HCT116 (cell line): ENCODE measurements at regions not wholly inside any gene's neighbourhood (a gene's known extent, or its start where the extent isn't known, plus 50 kb on each side); places are given as distances from the start of the nearest gene placed in this dataset.

ENCODE experiments used
- ATAC-seq: fragments of 200-7000 bp; cut with Tn5 transposase; 2 replicates; pipeline ENCODE4 v1.9.1; 2020; ENCODE audit warnings: mild to moderate bottlenecking, moderate library complexity
- BruUV-seq: library from RNA; stranded (reverse); fragments of 400-500 nt; replicated peaks from 2 replicates; lab custom pipeline; 2021; lab: Mats Ljungman, UMichigan
- CTCF ChIA-PET: fragments of 300-600 bp; sonication (Branson Sonifier 250); formaldehyde crosslinking; loops from one replicate; lab custom pipeline; 2021; ENCODE audit warnings: antibody characterized with exemption; lab: Charles Lee
- POLR2A ChIA-PET: fragments of 300-600, 350-600 bp; sonication (Branson Sonifier 250); formaldehyde crosslinking; loops from one replicate; lab custom pipeline; 2021; ENCODE audit warnings: antibody characterized with exemption; lab: Charles Lee
- RAD21 ChIA-PET, 2 experiments: fragments of 300-600 bp; sonication (Branson Sonifier 250); formaldehyde crosslinking; loops; one replicate each; lab custom pipeline; 2023; ENCODE audit warnings: low total read pairs in 2 of 2; ENCODE audit not compliant: uncharacterized antibody in 2 of 2, unreplicated experiment in 2 of 2, low non-redundant PET in 1 of 2; lab: Charles Lee
- DNase-seq: peaks from one replicate; pipeline ENCODE4 v3.0.0-alpha.2; 2010; ENCODE audit warnings: low read depth, low spot score
- H2AFZ ChIP-seq: fragments of 200-600 bp; shearing (Covaris generic), sonication (generic); 2 replicates; pipeline ENCODE4 v1.6.1; 2017; ENCODE audit warnings: low read depth, mixed run types, mixed read lengths, antibody characterized with exemption, low read length; ENCODE audit not compliant: poor library complexity, severe bottlenecking
- H3K27ac ChIP-seq: 2 replicates; pipeline ENCODE4 v1.5.1; 2012; ENCODE audit warnings: low read depth, low read length
- H3K27me3 ChIP-seq: fragments of 200-600 bp; sonication (generic); 2 replicates; pipeline ENCODE4 v1.6.1; 2016; ENCODE audit warnings: mixed run types, low read length, mixed read lengths; ENCODE audit not compliant: insufficient read depth
- H3K36me3 ChIP-seq, 2 experiments: fragments of 200-500 bp in 1 of 2; fragments of 200-600 bp in 1 of 2; sonication (Bioruptor generic) in 1 of 2; sonication (generic) in 1 of 2; 2 replicates each; pipeline versions ENCODE4 v1.5.1 to v1.6.1; 2014 to 2016; ENCODE audit warnings: low read length in 2 of 2, inconsistent platforms in 1 of 2, mixed read lengths in 1 of 2, mixed run types in 1 of 2; ENCODE audit not compliant: insufficient read depth in 2 of 2, control insufficient read depth in 1 of 2
- H3K4me1 ChIP-seq, 2 experiments: fragments of 200-600 bp in 1 of 2; sonication (generic) in 1 of 2; 2 replicates each; pipeline versions ENCODE4 v1.5.1 to v1.6.1; 2012 to 2017; ENCODE audit warnings: low read length in 2 of 2, inconsistent platforms in 1 of 2, mild to moderate bottlenecking in 1 of 2, mixed read lengths in 1 of 2, mixed run types in 1 of 2, moderate library complexity in 1 of 2; ENCODE audit not compliant: insufficient read depth in 2 of 2, control insufficient read depth in 1 of 2
- H3K4me2 ChIP-seq: fragments of 200-600 bp; sonication (generic); 2 replicates; pipeline ENCODE4 v1.6.1; 2017; ENCODE audit warnings: mixed run types, low read length, mixed read lengths
- H3K4me3 ChIP-seq, 2 experiments: fragments of 200-600 bp in 1 of 2; sonication (generic) in 1 of 2; replicated peaks in 1 of 2; 2 replicates each; pipeline ENCODE4 v1.5.1; 2011 to 2016; ENCODE audit warnings: low read length in 2 of 2, control low read depth in 1 of 2, low read depth in 1 of 2, mild to moderate bottlenecking in 1 of 2, mixed read lengths in 1 of 2, mixed run types in 1 of 2
- H3K79me2 ChIP-seq: fragments of 200-600 bp; sonication (generic); 2 replicates; pipeline ENCODE4 v1.6.1; 2017; ENCODE audit warnings: mild to moderate bottlenecking, mixed run types, low read length, moderate library complexity, mixed read lengths; ENCODE audit not compliant: insufficient read depth
- H3K9ac ChIP-seq: fragments of 200-600 bp; sonication (generic); 2 replicates; pipeline ENCODE4 v1.6.1; 2016; ENCODE audit warnings: low read length, mixed read lengths
- H3K9me2 ChIP-seq: fragments of 200-600 bp; sonication (generic), shearing (Covaris generic); 2 replicates; pipeline ENCODE4 v1.6.1; 2017; ENCODE audit warnings: mixed run types, mild to moderate bottlenecking, moderate library complexity; ENCODE audit not compliant: insufficient read depth
- H3K9me3 ChIP-seq, 2 experiments: fragments of 200-500 bp in 1 of 2; fragments of 200-600 bp in 1 of 2; sonication (Bioruptor generic) in 1 of 2; sonication (generic) in 1 of 2; 2 replicates each; pipeline ENCODE4 v1.6.1; 2014 to 2017; ENCODE audit warnings: low read length in 2 of 2, mixed read lengths in 2 of 2, inconsistent platforms in 1 of 2, low read depth in 1 of 2, mild to moderate bottlenecking in 1 of 2, mixed run types in 1 of 2, moderate library complexity in 1 of 2; ENCODE audit not compliant: control insufficient read depth in 1 of 2, insufficient read depth in 1 of 2
- H4K20me1 ChIP-seq: fragments of 200-600 bp; sonication (generic), shearing (Covaris generic); 2 replicates; pipeline ENCODE4 v1.6.1; 2017; ENCODE audit warnings: mixed run types, mild to moderate bottlenecking, moderate library complexity; ENCODE audit not compliant: insufficient read depth
- CBX3 ChIP-seq: IDR thresholded peaks from 2 replicates; pipeline ENCODE4 v1.6.1; 2012; ENCODE audit warnings: low read depth
- ELF1 ChIP-seq: IDR thresholded peaks from 2 replicates; pipeline ENCODE4 v1.6.1; 2012; ENCODE audit warnings: low read depth, borderline replicate concordance
- EZH2phosphoT487 ChIP-seq: fragments of 200-600 bp; IDR thresholded peaks from 2 replicates; pipeline ENCODE4 v1.6.1; 2018; ENCODE audit warnings: antibody characterized with exemption, borderline replicate concordance
- FOSL1 ChIP-seq: IDR thresholded peaks from 2 replicates; pipeline ENCODE4 v1.6.1; 2012; ENCODE audit warnings: low read depth
- POLR2A ChIP-seq: IDR thresholded peaks from 2 replicates; pipeline ENCODE4 v1.7.0; 2011; ENCODE audit warnings: borderline replicate concordance; ENCODE audit not compliant: insufficient read depth, insufficient read length; ENCODE audit errors: extremely low read depth
- RAD21 ChIP-seq: IDR thresholded peaks from 2 replicates; pipeline ENCODE4 v1.6.1; 2012; ENCODE audit warnings: low read depth, mild to moderate bottlenecking
- SIN3A ChIP-seq: IDR thresholded peaks from 2 replicates; pipeline ENCODE4 v1.6.1; 2012; ENCODE audit warnings: low read depth
- TCF7L2 ChIP-seq: IDR thresholded peaks from 2 replicates; pipeline ENCODE4 v1.7.0; 2011; ENCODE audit warnings: borderline replicate concordance, inconsistent platforms; ENCODE audit not compliant: insufficient read depth, insufficient read length; ENCODE audit errors: extremely low read depth
- YY1 ChIP-seq: IDR thresholded peaks from 2 replicates; pipeline ENCODE4 v1.6.1; 2011; ENCODE audit warnings: low read length, low read depth, moderate library complexity, mild to moderate bottlenecking; ENCODE audit not compliant: insufficient replicate concordance; ENCODE audit errors: extremely low read depth
- ZFX ChIP-seq: fragments of 450-650 bp; IDR thresholded peaks from 2 replicates; pipeline ENCODE4 v1.6.1; 2017
- intact Hi-C: fragments of 100-400 bp; cut with micrococcal nuclease; formaldehyde crosslinking; loops from 2 replicates; pipeline ENCODE4 v1.10.0; 2022
- TF ChIP-seq, protein P1 (sequence below): IDR thresholded peaks from 2 replicates; pipeline ENCODE4 v1.6.1; 2011; ENCODE audit warnings: mild to moderate bottlenecking, low read length, moderate library complexity; ENCODE audit not compliant: insufficient replicate concordance; ENCODE audit errors: extremely low read depth
- TF ChIP-seq, protein P2 (sequence below): IDR thresholded peaks from 2 replicates; pipeline ENCODE4 v1.6.1; 2012; ENCODE audit warnings: low read depth
- TF ChIP-seq, protein P3 (sequence below): IDR thresholded peaks from 2 replicates; pipeline ENCODE4 v1.6.1; 2012

DNA sequence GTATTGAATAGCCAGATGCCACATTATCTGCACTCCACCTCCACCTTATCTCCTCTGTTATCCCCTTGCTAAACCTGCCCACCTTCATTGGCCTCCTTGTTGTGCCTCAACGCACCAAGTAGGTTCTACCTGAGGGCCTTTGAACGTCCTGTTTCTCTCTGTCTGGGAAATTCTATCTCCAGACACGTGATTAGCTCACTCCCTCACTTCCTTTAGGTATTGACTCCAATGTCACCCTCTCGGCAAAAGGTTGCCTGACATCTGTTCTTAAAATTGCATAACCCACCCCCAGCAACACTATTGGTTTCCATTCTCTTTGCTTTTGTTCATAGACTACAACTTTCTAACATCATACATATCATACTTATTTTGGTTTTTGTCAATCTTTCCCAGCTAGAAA, 56.5 kb upstream of the MEDAG start:
- TF ChIP-seq FOSL1 (no peak), EZH2phosphoT487 (no peak), SIN3A (no peak), RAD21 (no peak)
- TF ChIP-seq, protein P1, sequence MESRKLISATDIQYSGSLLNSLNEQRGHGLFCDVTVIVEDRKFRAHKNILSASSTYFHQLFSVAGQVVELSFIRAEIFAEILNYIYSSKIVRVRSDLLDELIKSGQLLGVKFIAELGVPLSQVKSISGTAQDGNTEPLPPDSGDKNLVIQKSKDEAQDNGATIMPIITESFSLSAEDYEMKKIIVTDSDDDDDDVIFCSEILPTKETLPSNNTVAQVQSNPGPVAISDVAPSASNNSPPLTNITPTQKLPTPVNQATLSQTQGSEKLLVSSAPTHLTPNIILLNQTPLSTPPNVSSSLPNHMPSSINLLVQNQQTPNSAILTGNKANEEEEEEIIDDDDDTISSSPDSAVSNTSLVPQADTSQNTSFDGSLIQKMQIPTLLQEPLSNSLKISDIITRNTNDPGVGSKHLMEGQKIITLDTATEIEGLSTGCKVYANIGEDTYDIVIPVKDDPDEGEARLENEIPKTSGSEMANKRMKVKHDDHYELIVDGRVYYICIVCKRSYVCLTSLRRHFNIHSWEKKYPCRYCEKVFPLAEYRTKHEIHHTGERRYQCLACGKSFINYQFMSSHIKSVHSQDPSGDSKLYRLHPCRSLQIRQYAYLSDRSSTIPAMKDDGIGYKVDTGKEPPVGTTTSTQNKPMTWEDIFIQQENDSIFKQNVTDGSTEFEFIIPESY: no peak
- TF ChIP-seq, all 23 proteins: peak for 0
- Histone ChIP-seq H3K79me2 (no peaks in the 10 kb centered on the region), H3K36me3 (no peaks in the 10 kb centered on the region), H3K9me3 (no peaks in the 10 kb centered on the region), H3K27me3 (no peaks in the 10 kb centered on the region), H3K27ac (no peak overlapping the region), H3K9ac (no peak overlapping the region), H3K4me3 (no peak overlapping the region), H3K4me1 (peaks cover 0 to 9% of the 10 kb centered on the region in 2 experiments; a peak in 1 of 4 replicates), H3K9me2 (no peaks in the 10 kb centered on the region), H2AFZ (no peak overlapping the region), H4K20me1 (no peaks in the 10 kb centered on the region), H3K4me2 (no peak overlapping the region)
- ChIA-PET CTCF (interaction anchor here (1.1 kb wide), 1 partner anchor 718 kb away, joined by 4 read pairs; no protein-coding TSS in a partner anchor), RAD21 (no interaction called here), POLR2A (no interaction called here)
- intact Hi-C loops: no loop called here
- DNase-seq (no peak), ATAC-seq (no peak)
- BruUV-seq: no TSS peak

DNA sequence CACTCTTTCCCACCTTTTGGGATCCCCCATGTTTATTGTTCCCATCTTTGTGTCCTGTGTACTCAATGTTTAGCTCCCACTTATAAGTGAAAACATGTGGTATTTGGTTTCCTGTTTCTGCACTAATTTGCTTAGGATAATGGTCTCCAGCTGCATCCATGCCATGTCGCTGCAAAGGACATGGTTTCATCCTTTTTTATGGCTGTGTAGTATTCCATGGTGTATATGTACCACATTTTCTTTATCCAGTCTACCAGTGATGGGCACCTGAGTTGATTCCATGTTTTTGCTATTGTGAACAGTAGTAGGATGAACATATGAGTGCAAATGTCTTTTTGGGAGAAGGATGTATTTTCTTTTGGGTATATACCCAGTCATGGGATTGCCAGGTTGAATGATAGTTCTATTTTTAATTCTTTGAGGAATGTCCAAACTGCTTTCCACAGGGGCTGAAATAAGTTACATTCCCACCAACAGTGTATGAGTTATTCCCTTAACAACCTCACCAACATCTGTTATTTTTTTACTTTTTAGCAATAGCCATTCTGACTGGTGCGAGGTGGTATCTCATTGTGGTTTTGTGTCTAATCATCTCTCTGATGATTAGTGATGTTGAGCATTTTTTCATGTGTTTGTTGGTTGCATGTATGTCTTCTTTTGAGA, 55.7 kb upstream of the MEDAG start:
- BruUV-seq: no TSS peak
- no peak overlapping the region for H3K4me3 ChIP-seq
- H3K27me3 ChIP-seq: no peaks in the 10 kb centered on the region
- no peaks in the 10 kb centered on the region for H3K79me2 ChIP-seq
- no peak for DNase-seq
- H3K4me2 ChIP-seq: no peak overlapping the region
- H3K9ac ChIP-seq: no peak overlapping the region
- H3K36me3 ChIP-seq: no peaks in the 10 kb centered on the region
- no peaks in the 10 kb centered on the region for H3K9me2 ChIP-seq
- intact Hi-C loops: no loop called here
- no peaks in the 10 kb centered on the region for H4K20me1 ChIP-seq
- POLR2A ChIA-PET: interaction anchor here (0.6 kb wide), 1 partner anchor 599 kb away, joined by 3 read pairs; no protein-coding TSS in a partner anchor
- RAD21 ChIA-PET: no interaction called here
- no peak overlapping the region for H2AFZ ChIP-seq
- CTCF ChIA-PET: interaction anchor here (1.1 kb wide), 1 partner anchor 718 kb away, joined by 4 read pairs; no protein-coding TSS in a partner anchor
- TF ChIP-seq RAD21 (no peak), SIN3A (no peak), EZH2phosphoT487 (no peak), POLR2A (no peak), ELF1 (no peak), ZFX (no peak), YY1 (no peak), TCF7L2 (no peak), CBX3 (no peak)
- TF ChIP-seq, protein P2, sequence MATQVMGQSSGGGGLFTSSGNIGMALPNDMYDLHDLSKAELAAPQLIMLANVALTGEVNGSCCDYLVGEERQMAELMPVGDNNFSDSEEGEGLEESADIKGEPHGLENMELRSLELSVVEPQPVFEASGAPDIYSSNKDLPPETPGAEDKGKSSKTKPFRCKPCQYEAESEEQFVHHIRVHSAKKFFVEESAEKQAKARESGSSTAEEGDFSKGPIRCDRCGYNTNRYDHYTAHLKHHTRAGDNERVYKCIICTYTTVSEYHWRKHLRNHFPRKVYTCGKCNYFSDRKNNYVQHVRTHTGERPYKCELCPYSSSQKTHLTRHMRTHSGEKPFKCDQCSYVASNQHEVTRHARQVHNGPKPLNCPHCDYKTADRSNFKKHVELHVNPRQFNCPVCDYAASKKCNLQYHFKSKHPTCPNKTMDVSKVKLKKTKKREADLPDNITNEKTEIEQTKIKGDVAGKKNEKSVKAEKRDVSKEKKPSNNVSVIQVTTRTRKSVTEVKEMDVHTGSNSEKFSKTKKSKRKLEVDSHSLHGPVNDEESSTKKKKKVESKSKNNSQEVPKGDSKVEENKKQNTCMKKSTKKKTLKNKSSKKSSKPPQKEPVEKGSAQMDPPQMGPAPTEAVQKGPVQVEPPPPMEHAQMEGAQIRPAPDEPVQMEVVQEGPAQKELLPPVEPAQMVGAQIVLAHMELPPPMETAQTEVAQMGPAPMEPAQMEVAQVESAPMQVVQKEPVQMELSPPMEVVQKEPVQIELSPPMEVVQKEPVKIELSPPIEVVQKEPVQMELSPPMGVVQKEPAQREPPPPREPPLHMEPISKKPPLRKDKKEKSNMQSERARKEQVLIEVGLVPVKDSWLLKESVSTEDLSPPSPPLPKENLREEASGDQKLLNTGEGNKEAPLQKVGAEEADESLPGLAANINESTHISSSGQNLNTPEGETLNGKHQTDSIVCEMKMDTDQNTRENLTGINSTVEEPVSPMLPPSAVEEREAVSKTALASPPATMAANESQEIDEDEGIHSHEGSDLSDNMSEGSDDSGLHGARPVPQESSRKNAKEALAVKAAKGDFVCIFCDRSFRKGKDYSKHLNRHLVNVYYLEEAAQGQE: no peak
- TF ChIP-seq, protein P3, sequence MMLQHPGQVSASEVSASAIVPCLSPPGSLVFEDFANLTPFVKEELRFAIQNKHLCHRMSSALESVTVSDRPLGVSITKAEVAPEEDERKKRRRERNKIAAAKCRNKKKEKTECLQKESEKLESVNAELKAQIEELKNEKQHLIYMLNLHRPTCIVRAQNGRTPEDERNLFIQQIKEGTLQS: no peak
- ATAC-seq: no peak
- H3K4me1 ChIP-seq: peaks cover 0 to 9% of the 10 kb centered on the region in 2 experiments; a peak in 1 of 4 replicates
- H3K27ac ChIP-seq: no peak overlapping the region
- H3K9me3 ChIP-seq: no peaks in the 10 kb centered on the region
